Tibial artery (tissue), 4 donors: ENCODE measurements at regions not wholly inside any gene's neighbourhood (a gene's known extent, or its start where the extent isn't known, plus 50 kb on each side); places are given as distances from the start of the nearest gene placed in this dataset.
"Not testable (repeated sequence)": the region's sequence is repeated elsewhere in the genome, so short reads cannot be mapped to it uniquely, and the experiment has no call there.

Source experiments
- DNase-seq, 2 donors: peaks; one replicate each; pipeline ENCODE4 v3.0.0-alpha.2; 2019
- H3K27ac ChIP-seq, 2 donors: fragments of 200-600 bp; sonication (generic) in 1 of 2; 1 replicate in 1 of 2; 2 replicates in 1 of 2; pipeline ENCODE4 v1.5.1; 2018 to 2019; ENCODE audit warnings: mild to moderate bottlenecking in 1 of 2
- H3K27me3 ChIP-seq, 2 donors: fragments of 200-600 bp; sonication (generic) in 1 of 2; one replicate each; pipeline versions ENCODE4 v1.5.1 to v1.6.0; 2016 to 2019
- H3K36me3 ChIP-seq, 3 donors: fragments of 200-600 bp; sonication (generic) in 2 of 3; one replicate each; pipeline ENCODE4 v1.5.1; 2016 to 2019; ENCODE audit warnings: mild to moderate bottlenecking in 2 of 3
- H3K4me1 ChIP-seq, 4 donors: fragments of 200-600 bp; sonication (generic) in 2 of 4; 1 replicate in 3 of 4; 2 replicates in 1 of 4; pipeline ENCODE4 v1.5.1; 2016 to 2019
- H3K4me3 ChIP-seq, 2 donors: fragments of 200-600 bp; sonication (generic) in 1 of 2; 1 replicate in 1 of 2; 2 replicates in 1 of 2; pipeline ENCODE4 v1.5.1; 2018 to 2019; ENCODE audit warnings: mild to moderate bottlenecking in 2 of 2
- H3K9me3 ChIP-seq, 3 donors: fragments of 200-600 bp; sonication (generic) in 1 of 3; one replicate each; pipeline ENCODE4 v1.5.1; 2016 to 2019
- intact Hi-C: fragments of 100-400 bp; cut with DNase I; formaldehyde crosslinking; loops from one replicate; pipeline ENCODE4 v1.15.0; 2023; ENCODE audit warnings: low total_unique reads
- TF ChIP-seq, protein P1 (sequence below), 2 experiments: fragments of 200-600 bp in 1 of 2; fragments of 450-650 bp in 1 of 2; IDR thresholded peaks; one replicate each; pipeline ENCODE4 v1.5.1; 2017 to 2019; ENCODE audit warnings: antibody characterized with exemption in 2 of 2, mild to moderate bottlenecking in 1 of 2, moderate library complexity in 1 of 2

DNA sequence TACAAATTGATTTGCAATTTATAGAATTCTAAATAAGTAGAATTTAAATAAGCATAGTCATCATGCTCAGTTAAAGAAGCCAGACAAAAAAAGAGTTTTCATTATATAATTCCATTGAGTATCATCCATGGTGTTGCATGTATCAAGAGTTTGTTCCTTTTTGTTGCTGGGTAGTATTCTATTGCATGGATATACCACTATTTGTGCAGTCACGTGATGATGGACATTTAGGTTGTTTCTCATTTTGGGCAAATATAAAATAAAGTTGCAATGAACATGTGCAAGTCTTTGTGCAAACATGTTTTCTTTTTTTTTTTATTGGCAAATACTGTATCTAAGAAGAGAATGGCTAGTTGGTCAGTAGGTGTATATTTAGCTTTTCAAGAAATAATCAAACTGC is 186.2 kb upstream of the FRMD6 start:
- Histone ChIP-seq H3K9me3 (no peaks in the 10 kb centered on the region), H3K4me1 (no peaks in the 10 kb centered on the region), H3K27me3 (no peaks in the 10 kb centered on the region), H3K4me3 (no peak overlapping the region), H3K27ac (no peak overlapping the region), H3K36me3 (no peaks in the 10 kb centered on the region)
- TF ChIP-seq, protein P1, sequence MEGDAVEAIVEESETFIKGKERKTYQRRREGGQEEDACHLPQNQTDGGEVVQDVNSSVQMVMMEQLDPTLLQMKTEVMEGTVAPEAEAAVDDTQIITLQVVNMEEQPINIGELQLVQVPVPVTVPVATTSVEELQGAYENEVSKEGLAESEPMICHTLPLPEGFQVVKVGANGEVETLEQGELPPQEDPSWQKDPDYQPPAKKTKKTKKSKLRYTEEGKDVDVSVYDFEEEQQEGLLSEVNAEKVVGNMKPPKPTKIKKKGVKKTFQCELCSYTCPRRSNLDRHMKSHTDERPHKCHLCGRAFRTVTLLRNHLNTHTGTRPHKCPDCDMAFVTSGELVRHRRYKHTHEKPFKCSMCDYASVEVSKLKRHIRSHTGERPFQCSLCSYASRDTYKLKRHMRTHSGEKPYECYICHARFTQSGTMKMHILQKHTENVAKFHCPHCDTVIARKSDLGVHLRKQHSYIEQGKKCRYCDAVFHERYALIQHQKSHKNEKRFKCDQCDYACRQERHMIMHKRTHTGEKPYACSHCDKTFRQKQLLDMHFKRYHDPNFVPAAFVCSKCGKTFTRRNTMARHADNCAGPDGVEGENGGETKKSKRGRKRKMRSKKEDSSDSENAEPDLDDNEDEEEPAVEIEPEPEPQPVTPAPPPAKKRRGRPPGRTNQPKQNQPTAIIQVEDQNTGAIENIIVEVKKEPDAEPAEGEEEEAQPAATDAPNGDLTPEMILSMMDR (IDR thresholded peaks at IDR 0.05): no peak
- intact Hi-C loops: no loop called here
- DNase-seq: no peak

DNA sequence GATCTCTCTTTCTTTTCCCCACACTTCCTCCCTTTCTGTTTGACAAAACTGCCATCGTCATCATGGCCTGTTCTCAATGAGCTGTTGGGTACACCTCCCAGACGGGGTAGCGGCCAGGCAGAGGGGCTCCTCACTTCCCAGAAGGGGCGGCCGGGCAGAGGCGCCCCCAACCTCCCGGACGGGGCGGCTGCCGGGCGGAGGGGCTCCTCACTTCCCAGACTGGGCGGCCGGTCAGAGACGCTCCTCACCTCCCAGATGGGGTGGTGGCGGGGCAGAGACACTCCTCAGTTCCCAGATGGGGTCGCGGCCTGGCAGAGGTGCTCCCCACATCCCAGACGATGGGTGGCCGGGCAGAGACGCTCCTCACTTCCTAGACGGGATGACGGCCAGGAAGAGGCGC is 184.3 kb upstream of the FRMD6 start:
- H3K36me3 ChIP-seq, H3K9me3 ChIP-seq, H3K27ac ChIP-seq, DNase-seq, H3K27me3 ChIP-seq, H3K4me3 ChIP-seq, intact Hi-C loops, H3K4me1 ChIP-seq: not testable (repeated sequence)

DNA sequence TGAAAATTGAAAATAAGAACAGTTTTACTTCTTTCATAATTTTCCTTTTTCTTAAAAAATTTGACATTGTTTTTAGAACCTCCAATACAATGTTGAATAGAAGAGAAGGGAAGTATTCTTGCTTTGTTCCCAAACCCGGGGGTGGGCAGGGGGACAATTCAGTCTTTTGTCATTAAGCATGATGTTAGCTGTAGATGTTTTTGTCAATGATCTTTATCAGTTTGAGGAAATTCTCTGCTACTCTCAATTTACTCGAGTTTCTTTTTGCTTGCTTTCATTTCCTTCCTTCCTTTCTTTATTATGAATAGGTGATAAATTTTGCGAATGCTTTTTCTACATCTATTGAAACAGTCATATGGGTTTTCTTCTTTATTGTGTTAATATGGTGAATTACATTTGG is 183.2 kb upstream of the FRMD6 start:
- Histone ChIP-seq H3K4me3 (no peak overlapping the region), H3K27ac (no peak overlapping the region), H3K9me3 (no peaks in the 10 kb centered on the region), H3K27me3 (no peaks in the 10 kb centered on the region), H3K36me3 (no peaks in the 10 kb centered on the region), H3K4me1 (no peaks in the 10 kb centered on the region)
- TF ChIP-seq, protein P1 (IDR thresholded peaks at IDR 0.05): no peak
- DNase-seq: no peak
- intact Hi-C loops: no loop called here

DNA sequence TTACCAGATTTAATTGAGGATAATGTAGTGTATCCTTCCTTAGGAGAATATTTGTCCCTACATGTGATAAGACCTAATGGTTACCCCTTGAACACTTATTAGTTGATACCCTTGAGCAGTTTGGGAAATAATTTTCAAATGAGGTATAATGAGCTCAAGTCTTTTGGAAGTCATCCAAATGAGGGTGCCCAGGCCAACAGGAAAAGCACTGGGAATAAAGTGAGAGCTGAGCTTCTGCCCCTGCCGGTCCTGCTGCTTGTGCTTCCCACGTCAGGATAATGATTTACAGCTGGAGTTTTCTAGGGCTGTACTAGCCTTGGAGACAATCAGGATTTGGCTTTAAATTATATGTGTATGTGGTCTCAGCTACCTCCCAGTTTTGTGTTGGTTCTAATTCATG is 178.8 kb upstream of the FRMD6 start:
- no peak overlapping the region for H3K27ac ChIP-seq
- intact Hi-C loops: no loop called here
- DNase-seq: no peak

DNA sequence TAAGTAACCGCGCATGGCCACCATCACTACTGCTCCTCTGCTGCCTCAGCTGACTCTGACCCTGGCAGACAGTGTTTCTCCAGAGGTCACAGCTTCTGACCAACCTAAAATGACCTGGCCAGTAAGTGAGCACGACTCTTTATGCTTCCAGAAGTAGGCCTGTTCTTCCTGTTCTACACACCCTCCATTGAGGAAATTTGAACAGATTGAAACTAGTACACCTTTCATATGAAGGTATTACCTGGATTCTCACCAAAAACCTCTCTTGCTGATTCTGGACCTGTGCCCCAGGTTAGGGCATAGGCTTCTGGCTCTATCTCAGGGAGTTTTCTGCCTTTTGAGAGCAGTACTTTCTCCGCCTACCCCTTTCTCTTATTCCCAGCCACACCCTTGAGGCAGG is 178.4 kb upstream of the FRMD6 start:
- intact Hi-C loops: no loop called here
- Histone ChIP-seq H3K36me3 (no peaks in the 10 kb centered on the region), H3K9me3 (no peaks in the 10 kb centered on the region), H3K27ac (no peak overlapping the region), H3K4me3 (no peak overlapping the region), H3K27me3 (no peaks in the 10 kb centered on the region), H3K4me1 (no peaks in the 10 kb centered on the region)
- TF ChIP-seq, protein P1 (IDR thresholded peaks at IDR 0.05): no peak
- DNase-seq: no peak

More for the DNA sequence above, 178.8 kb upstream of the FRMD6 start:
- Histone ChIP-seq H3K27me3 (no peaks in the 10 kb centered on the region), H3K36me3 (no peaks in the 10 kb centered on the region), H3K4me3 (no peak overlapping the region), H3K4me1 (no peaks in the 10 kb centered on the region), H3K9me3 (no peaks in the 10 kb centered on the region)
- TF ChIP-seq, protein P1 (IDR thresholded peaks at IDR 0.05): no peak

DNA sequence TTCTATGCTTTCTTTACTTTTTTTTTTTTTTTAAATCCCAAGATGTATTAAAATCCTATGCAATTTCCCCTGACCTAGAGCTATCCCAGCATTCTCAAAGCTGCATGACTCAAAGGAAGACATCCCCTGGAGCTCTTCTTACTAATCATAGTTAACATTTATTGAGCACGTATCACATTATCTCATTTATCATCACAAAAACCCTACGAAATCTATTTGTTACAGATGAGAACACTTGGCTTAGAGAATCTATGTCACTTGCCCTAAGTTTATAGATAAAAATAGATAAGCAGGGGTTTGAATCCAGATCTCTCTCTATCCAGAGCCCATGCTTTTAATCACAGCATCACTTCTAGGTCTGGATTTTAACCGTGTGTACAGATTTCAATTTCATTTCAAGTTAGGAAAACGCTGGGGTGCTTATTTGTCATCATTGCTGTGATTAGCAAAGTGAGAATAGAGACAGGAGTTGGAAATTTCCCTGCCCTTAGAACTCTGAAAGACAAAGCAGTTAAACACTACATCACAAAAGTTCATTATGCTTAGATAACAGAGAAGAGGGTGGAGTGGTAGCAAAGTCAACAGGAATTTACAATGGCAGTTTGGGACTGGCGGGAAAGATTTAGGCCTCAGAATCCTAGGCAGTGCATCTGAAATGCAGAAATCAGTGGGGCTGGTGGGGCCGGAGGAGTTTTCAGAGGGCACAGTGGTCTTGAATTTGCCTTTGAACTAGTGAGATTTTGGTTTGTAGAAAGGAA is 177.7 kb upstream of the FRMD6 start:
- Histone ChIP-seq H3K27ac (no peak overlapping the region), H3K4me3 (no peak overlapping the region), H3K9me3 (no peaks in the 10 kb centered on the region), H3K27me3 (no peaks in the 10 kb centered on the region), H3K36me3 (no peaks in the 10 kb centered on the region), H3K4me1 (no peaks in the 10 kb centered on the region)
- TF ChIP-seq, protein P1 (IDR thresholded peaks at IDR 0.05): no peak
- DNase-seq: no peak
- intact Hi-C loops: no loop called here
